Neutrophil (primary cell): ENCODE measurements at regions not wholly inside any gene's neighbourhood (a gene's known extent, or its start where the extent isn't known, plus 50 kb on each side); places are given as distances from the start of the nearest gene placed in this dataset.

Experiments
- H3K27ac ChIP-seq: fragments of 200-600 bp; sonication (generic); 2 replicates; pipeline ENCODE4 v1.5.1; 2016; ENCODE audit warnings: mild to moderate bottlenecking, moderate library complexity
- H3K27me3 ChIP-seq: fragments of 200-600 bp; sonication (generic); 2 replicates; pipeline ENCODE4 v1.6.0; 2016; ENCODE audit warnings: mild to moderate bottlenecking
- H3K36me3 ChIP-seq: fragments of 200-600 bp; sonication (generic); 2 replicates; pipeline ENCODE4 v1.5.1; 2017
- H3K4me1 ChIP-seq, 2 experiments: fragments of 200-600 bp in 1 of 2; sonication (generic) in 1 of 2; 1 replicate in 1 of 2; 2 replicates in 1 of 2; pipeline versions ENCODE4 v1.5.1 to v1.6.1; 2013 to 2016; ENCODE audit warnings: low read depth in 1 of 2, low read length in 1 of 2, mild to moderate bottlenecking in 1 of 2, moderate library complexity in 1 of 2; ENCODE audit not compliant: control insufficient read depth in 1 of 2, insufficient read depth in 1 of 2
- H3K4me3 ChIP-seq, 2 experiments: fragments of 200-600 bp in 1 of 2; sonication (generic) in 1 of 2; 1 replicate in 1 of 2; 2 replicates in 1 of 2; pipeline ENCODE4 v1.5.1; 2013 to 2016; ENCODE audit warnings: low read depth in 1 of 2, low read length in 1 of 2, mild to moderate bottlenecking in 1 of 2, moderate library complexity in 1 of 2
- H3K9me3 ChIP-seq: fragments of 200-600 bp; sonication (generic); 2 replicates; pipeline ENCODE4 v1.5.1; 2016
- CTCF ChIP-seq: fragments of 200-600 bp; sonication (generic); IDR thresholded peaks from 2 replicates; pipeline ENCODE4 v1.5.1; 2016; ENCODE audit warnings: antibody characterized with exemption

- Histone ChIP-seq H3K36me3 (no peaks in the 10 kb centered on the region), H3K27ac (no peak overlapping the region), H3K4me3 (no peak overlapping the region), H3K27me3 (no peaks in the 10 kb centered on the region), H3K9me3 (no peaks in the 10 kb centered on the region), H3K4me1 (no peaks in the 10 kb centered on the region)
- TF ChIP-seq CTCF, result no peak
Observed at GRCh38 chr9:118170032-118170955, 466.1 kb downstream of the TLR4 start.

GRCh38 chr9:118177241-118177640 is 473.0 kb downstream of the TLR4 start:
- no peaks in the 10 kb centered on the region for H3K4me1 ChIP-seq
- no peak for TF ChIP-seq CTCF
- H3K27ac ChIP-seq, result no peak overlapping the region
- H3K4me3 ChIP-seq, result no peak overlapping the region
- no peaks in the 10 kb centered on the region for H3K36me3 ChIP-seq
- H3K27me3 ChIP-seq, result no peaks in the 10 kb centered on the region
- H3K9me3 ChIP-seq, result no peaks in the 10 kb centered on the region

- Histone ChIP-seq H3K4me3 (no peak overlapping the region), H3K9me3 (no peaks in the 10 kb centered on the region), H3K4me1 (no peaks in the 10 kb centered on the region), H3K27me3 (no peaks in the 10 kb centered on the region), H3K36me3 (no peaks in the 10 kb centered on the region), H3K27ac (no peak overlapping the region)
- no peak for TF ChIP-seq CTCF
Observed at GRCh38 chr9:118183576-118183975, 479.4 kb downstream of the TLR4 start.

GRCh38 chr9:118187408-118187807 is 483.2 kb downstream of the TLR4 start:
- Histone ChIP-seq H3K9me3 (no peaks in the 10 kb centered on the region), H3K4me1 (no peaks in the 10 kb centered on the region), H3K36me3 (no peaks in the 10 kb centered on the region), H3K27ac (no peak overlapping the region), H3K4me3 (no peak overlapping the region), H3K27me3 (no peaks in the 10 kb centered on the region)
- TF ChIP-seq CTCF, result no peak

GRCh38 chr9:118189615-118190014 is 485.4 kb downstream of the TLR4 start:
- no peaks in the 10 kb centered on the region for H3K4me1 ChIP-seq
- H3K9me3 ChIP-seq, result no peaks in the 10 kb centered on the region
- H3K36me3 ChIP-seq, result no peaks in the 10 kb centered on the region
- no peak overlapping the region for H3K4me3 ChIP-seq
- H3K27me3 ChIP-seq, result no peaks in the 10 kb centered on the region
- H3K27ac ChIP-seq, result no peak overlapping the region
- TF ChIP-seq CTCF, result no peak
